Mesenchymal stem cell (in vitro differentiated cells and primary cell): ENCODE measurements at regions not wholly inside any gene's neighbourhood (a gene's known extent, or its start where the extent isn't known, plus 50 kb on each side); places are given as distances from the start of the nearest gene placed in this dataset.

Experiments
- DNase-seq: peaks from one replicate; pipeline ENCODE4 v3.0.0-alpha.2; 2013
- H2AFZ ChIP-seq: one replicate; pipeline ENCODE4 v1.6.1; 2013; ENCODE audit warnings: low read depth, mild to moderate bottlenecking, control low read depth, inconsistent platforms, low read length, moderate library complexity
- H2AK5ac ChIP-seq: 2 replicates; pipeline ENCODE4 v1.6.1; 2013; ENCODE audit warnings: low read length, moderate library complexity, mild to moderate bottlenecking, inconsistent platforms; ENCODE audit not compliant: severe bottlenecking
- H2BK120ac ChIP-seq: one replicate; pipeline ENCODE4 v1.6.1; 2013; ENCODE audit warnings: low read depth, mild to moderate bottlenecking, inconsistent platforms, low read length, moderate library complexity
- H2BK12ac ChIP-seq, 2 experiments: one replicate each; pipeline ENCODE4 v1.6.1; 2013; ENCODE audit warnings: inconsistent platforms in 2 of 2, low read length in 2 of 2, mild to moderate bottlenecking in 2 of 2, moderate library complexity in 2 of 2, control low read depth in 1 of 2
- H2BK15ac ChIP-seq: one replicate; pipeline ENCODE4 v1.6.1; 2013; ENCODE audit warnings: mild to moderate bottlenecking, low read depth, inconsistent platforms; ENCODE audit not compliant: poor library complexity, severe bottlenecking
- H2BK5ac ChIP-seq: 2 replicates; pipeline ENCODE4 v1.6.1; 2013; ENCODE audit warnings: low read depth, mild to moderate bottlenecking, low read length, control low read depth, inconsistent platforms; ENCODE audit not compliant: poor library complexity, severe bottlenecking
- H3K14ac ChIP-seq, 2 experiments: one replicate each; pipeline ENCODE4 v1.6.1; 2013; ENCODE audit warnings: inconsistent platforms in 2 of 2, low read length in 2 of 2, control low read depth in 1 of 2, mild to moderate bottlenecking in 1 of 2, moderate library complexity in 1 of 2
- H3K18ac ChIP-seq, 2 experiments: one replicate each; pipeline ENCODE4 v1.6.1; 2013; ENCODE audit warnings: inconsistent platforms in 2 of 2, low read length in 2 of 2, control low read depth in 1 of 2, low read depth in 1 of 2, mild to moderate bottlenecking in 1 of 2
- H3K23ac ChIP-seq, 2 experiments: one replicate each; pipeline ENCODE4 v1.6.1; 2013; ENCODE audit warnings: inconsistent platforms in 2 of 2, low read length in 2 of 2, mild to moderate bottlenecking in 2 of 2, moderate library complexity in 2 of 2, control low read depth in 1 of 2
- H3K27ac ChIP-seq: 2 replicates; pipeline ENCODE4 v1.5.1; 2013; ENCODE audit warnings: mild to moderate bottlenecking, moderate library complexity, low read length, control low read depth, inconsistent platforms; ENCODE audit not compliant: poor library complexity, severe bottlenecking
- H3K27me3 ChIP-seq, 2 experiments: 2 replicates each; pipeline versions ENCODE4 v1.6.1 to v1.7.0; 2013; ENCODE audit warnings: low read length in 2 of 2, mild to moderate bottlenecking in 2 of 2, moderate library complexity in 2 of 2, control low read depth in 1 of 2, inconsistent platforms in 1 of 2; ENCODE audit not compliant: control insufficient read depth in 1 of 2, insufficient read depth in 1 of 2
- H3K36me3 ChIP-seq, 2 experiments: 2 replicates each; pipeline versions ENCODE4 v1.6.1 to v1.7.0; 2013; ENCODE audit warnings: low read length in 2 of 2, control low read depth in 1 of 2, inconsistent platforms in 1 of 2, low read depth in 1 of 2, mild to moderate bottlenecking in 1 of 2; ENCODE audit not compliant: insufficient read depth in 2 of 2, control insufficient read depth in 1 of 2
- H3K4ac ChIP-seq, 2 experiments: one replicate each; pipeline ENCODE4 v1.6.1; 2013; ENCODE audit warnings: inconsistent platforms in 2 of 2, low read length in 2 of 2, mild to moderate bottlenecking in 2 of 2, moderate library complexity in 2 of 2, control low read depth in 1 of 2, low read depth in 1 of 2
- H3K4me1 ChIP-seq: 2 replicates; pipeline ENCODE4 v1.6.1; 2013; ENCODE audit warnings: low read depth, low read length, control low read depth; ENCODE audit not compliant: control insufficient read depth, insufficient read depth
- H3K4me2 ChIP-seq: 2 replicates; pipeline ENCODE4 v1.6.1; 2013; ENCODE audit warnings: low read length, mild to moderate bottlenecking, inconsistent platforms; ENCODE audit not compliant: poor library complexity, severe bottlenecking
- H3K4me3 ChIP-seq, 2 experiments: 2 replicates each; pipeline versions ENCODE4 v1.5.1 to v1.7.0; 2013; ENCODE audit warnings: low read length in 2 of 2, mild to moderate bottlenecking in 2 of 2, control low read depth in 1 of 2, low read depth in 1 of 2; ENCODE audit not compliant: insufficient read depth in 1 of 2
- H3K79me1 ChIP-seq: replicated peaks from 2 replicates; pipeline ENCODE4 v1.6.1; 2013; ENCODE audit warnings: mild to moderate bottlenecking, control low read depth, low read length, inconsistent platforms; ENCODE audit not compliant: poor library complexity, severe bottlenecking
- H3K9ac ChIP-seq: 2 replicates; pipeline ENCODE4 v1.7.0; 2013; ENCODE audit warnings: mild to moderate bottlenecking, low read length, moderate library complexity
- H3K9me3 ChIP-seq: 2 replicates; pipeline ENCODE4 v1.7.0; 2013; ENCODE audit warnings: mild to moderate bottlenecking, low read length; ENCODE audit not compliant: control insufficient read depth
- H4K8ac ChIP-seq: one replicate; pipeline ENCODE4 v1.6.1; 2013; ENCODE audit warnings: inconsistent platforms, mild to moderate bottlenecking, low read length, moderate library complexity
- H4K91ac ChIP-seq: one replicate; pipeline ENCODE4 v1.6.1; 2013; ENCODE audit warnings: mild to moderate bottlenecking, low read length, inconsistent platforms
- WGBS: methylation state at CpG from one replicate; pipeline ENCODE4 v1.1.7; 2013; ENCODE audit warnings: mixed read lengths; 5-methylcytosine and 5-hydroxymethylcytosine counted together

GRCh38 chr22:49229483-49230193 lies 598.0 kb downstream of the BRD1 start:
- no peak overlapping the region for H2BK15ac ChIP-seq
- H3K14ac ChIP-seq, result no peak overlapping the region
- H2BK12ac ChIP-seq, result no peak overlapping the region
- H3K27me3 ChIP-seq, result no peaks in the 10 kb centered on the region
- WGBS, result 50% methylated on average over 9 of the region's 10 CpGs
- H3K9ac ChIP-seq, result no peak overlapping the region
- H3K27ac ChIP-seq, result no peak overlapping the region
- no peaks in the 10 kb centered on the region for H3K79me1 ChIP-seq
- no peak overlapping the region for H3K4me2 ChIP-seq
- no peak overlapping the region for H2AK5ac ChIP-seq
- DNase-seq, result no peak
- H2AFZ ChIP-seq, result no peak overlapping the region
- no peak overlapping the region for H3K4me3 ChIP-seq
- H3K36me3 ChIP-seq, result no peaks in the 10 kb centered on the region
- no peaks in the 10 kb centered on the region for H3K4me1 ChIP-seq
- no peak overlapping the region for H3K18ac ChIP-seq
- no peak overlapping the region for H2BK5ac ChIP-seq
- no peak overlapping the region for H3K4ac ChIP-seq
- H3K23ac ChIP-seq, result no peak overlapping the region
- no peak overlapping the region for H2BK120ac ChIP-seq
- peak overlapping the region; percentile 48 for H4K91ac ChIP-seq
- H3K9me3 ChIP-seq, result no peaks in the 10 kb centered on the region
- H4K8ac ChIP-seq, result no peak overlapping the region

GRCh38 chr22:49228431-49229037 lies 599.1 kb downstream of the BRD1 start:
- no peaks in the 10 kb centered on the region for H3K4me1 ChIP-seq
- WGBS, result 77% methylated on average over 6 of the region's 6 CpGs
- H4K8ac ChIP-seq, result no peak overlapping the region
- H2AK5ac ChIP-seq, result no peak overlapping the region
- H3K4me2 ChIP-seq, result no peak overlapping the region
- H3K9ac ChIP-seq, result no peak overlapping the region
- no peaks in the 10 kb centered on the region for H3K36me3 ChIP-seq
- no peaks in the 10 kb centered on the region for H3K27me3 ChIP-seq
- no peak overlapping the region for H3K4ac ChIP-seq
- H2BK120ac ChIP-seq, result no peak overlapping the region
- no peak overlapping the region for H3K27ac ChIP-seq
- H2AFZ ChIP-seq, result no peak overlapping the region
- no peak overlapping the region for H3K23ac ChIP-seq
- no peaks in the 10 kb centered on the region for H3K9me3 ChIP-seq
- no peak overlapping the region for H4K91ac ChIP-seq
- no peak overlapping the region for H2BK12ac ChIP-seq
- no peak for DNase-seq
- H2BK5ac ChIP-seq, result no peak overlapping the region
- no peak overlapping the region for H2BK15ac ChIP-seq
- H3K79me1 ChIP-seq, result no peaks in the 10 kb centered on the region
- H3K14ac ChIP-seq, result no peak overlapping the region
- H3K18ac ChIP-seq, result no peak overlapping the region
- H3K4me3 ChIP-seq, result no peak overlapping the region

DNA sequence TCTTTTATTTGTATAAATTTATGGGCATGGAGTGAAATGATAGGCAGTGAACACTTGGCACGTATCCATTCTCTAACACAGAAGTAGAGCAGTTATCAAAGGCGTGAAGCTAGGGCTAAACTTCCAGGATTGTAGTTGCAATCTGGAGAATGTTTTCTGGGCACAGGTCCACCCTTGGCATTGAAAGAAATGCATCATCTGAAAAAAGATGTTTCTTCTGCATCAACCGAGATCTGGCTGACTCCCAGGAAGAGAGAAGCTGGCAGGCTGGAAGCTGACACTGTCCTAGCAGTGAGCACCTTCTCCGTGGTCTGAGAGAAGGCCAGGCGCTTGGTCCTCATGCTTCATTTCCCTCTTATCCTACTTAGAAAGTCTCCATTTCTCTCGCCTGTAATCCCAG lies 600.0 kb downstream of the BRD1 start:
- Histone ChIP-seq H4K8ac (no peak overlapping the region), H3K9me3 (no peaks in the 10 kb centered on the region), H3K9ac (no peak overlapping the region), H3K4me3 (no peak overlapping the region), H3K27me3 (no peaks in the 10 kb centered on the region), H3K4ac (no peak overlapping the region), H2BK120ac (no peak overlapping the region), H3K79me1 (no peaks in the 10 kb centered on the region), H3K14ac (no peak overlapping the region), H2AK5ac (no peak overlapping the region), H3K23ac (no peak overlapping the region), H2AFZ (no peak overlapping the region), H4K91ac (no peak overlapping the region), H2BK12ac (no peak overlapping the region), H2BK5ac (no peak overlapping the region), H3K36me3 (no peaks in the 10 kb centered on the region), H3K4me2 (no peak overlapping the region), H2BK15ac (no peak overlapping the region), H3K18ac (no peak overlapping the region), H3K27ac (no peak overlapping the region), H3K4me1 (no peaks in the 10 kb centered on the region)
- 92% methylated on average over 5 of the region's 6 CpGs for WGBS
- DNase-seq, result no peak

GRCh38 chr22:49226096-49226495 lies 601.6 kb downstream of the BRD1 start:
- H3K4ac ChIP-seq, result no peak overlapping the region
- H3K79me1 ChIP-seq, result no peaks in the 10 kb centered on the region
- H3K27me3 ChIP-seq, result no peaks in the 10 kb centered on the region
- H2BK12ac ChIP-seq, result no peak overlapping the region
- H2AK5ac ChIP-seq, result no peak overlapping the region
- 65% methylated on average over 6 of the region's 6 CpGs for WGBS
- no peak overlapping the region for H3K4me2 ChIP-seq
- H4K8ac ChIP-seq, result no peak overlapping the region
- no peak overlapping the region for H2BK120ac ChIP-seq
- no peaks in the 10 kb centered on the region for H3K4me1 ChIP-seq
- H2BK15ac ChIP-seq, result no peak overlapping the region
- no peak overlapping the region for H3K18ac ChIP-seq
- no peak overlapping the region for H2BK5ac ChIP-seq
- no peak overlapping the region for H3K23ac ChIP-seq
- no peak overlapping the region for H3K14ac ChIP-seq
- H3K9ac ChIP-seq, result no peak overlapping the region
- H2AFZ ChIP-seq, result no peak overlapping the region
- no peak overlapping the region for H4K91ac ChIP-seq
- no peak for DNase-seq
- H3K4me3 ChIP-seq, result no peak overlapping the region
- H3K9me3 ChIP-seq, result no peaks in the 10 kb centered on the region
- no peak overlapping the region for H3K27ac ChIP-seq
- H3K36me3 ChIP-seq, result no peaks in the 10 kb centered on the region
